ENCODE measurements at regions not wholly inside any gene's neighbourhood (a gene's known extent, or its start where the extent isn't known, plus 50 kb on each side); places are given as distances from the start of the nearest gene placed in this dataset.
"Not testable (repeated sequence)": the region's sequence is repeated elsewhere in the genome, so short reads cannot be mapped to it uniquely, and the experiment has no call there.

GRCh38 chr3:178202194-178202593 lies 334.0 kb upstream of the KCNMB2 start:
- no peak for DNase-seq

- DNase-seq = peak; percentile 88
Measured at GRCh38 chr3:178203165-178203564, 333.1 kb upstream of the KCNMB2 start.

GRCh38 chr3:178203650-178204049 lies 332.6 kb upstream of the KCNMB2 start:
- DNase-seq = peak; percentile 73

GRCh38 chr3:178205740-178206139 lies 330.5 kb upstream of the KCNMB2 start:
- DNase-seq = peak; percentile 59

GRCh38 chr3:178206521-178206920 lies 329.7 kb upstream of the KCNMB2 start:
- DNase-seq = no peak

- DNase-seq = not testable (repeated sequence)
Measured at GRCh38 chr3:178207161-178207560, 329.1 kb upstream of the KCNMB2 start.

GRCh38 chr3:178207627-178208026 lies 328.6 kb upstream of the KCNMB2 start:
- not testable (repeated sequence) for DNase-seq

GRCh38 chr3:178209116-178209515 lies 327.1 kb upstream of the KCNMB2 start:
- DNase-seq = not testable (repeated sequence)

GRCh38 chr3:178209618-178210017 lies 326.6 kb upstream of the KCNMB2 start:
- DNase-seq = not testable (repeated sequence)

GRCh38 chr3:178211086-178211485 lies 325.1 kb upstream of the KCNMB2 start:
- DNase-seq = peak; percentile 57

GRCh38 chr3:178217479-178217878 lies 318.8 kb upstream of the KCNMB2 start:
- DNase-seq = no peak

- no peak for DNase-seq
Measured at GRCh38 chr3:178218231-178218630, 318.0 kb upstream of the KCNMB2 start.

GRCh38 chr3:178219661-178220060 lies 316.6 kb upstream of the KCNMB2 start:
- DNase-seq = not testable (repeated sequence)

GRCh38 chr3:178223876-178224275 lies 312.4 kb upstream of the KCNMB2 start:
- no peak for DNase-seq

GRCh38 chr3:178226094-178226493 lies 310.1 kb upstream of the KCNMB2 start:
- DNase-seq = no peak

- no peak for DNase-seq
Measured at GRCh38 chr3:178231645-178232044, 304.6 kb upstream of the KCNMB2 start.

- no peak for DNase-seq
Measured at GRCh38 chr3:178233371-178234071, 302.7 kb upstream of the KCNMB2 start.

- DNase-seq = peak; percentile 72
Measured at GRCh38 chr3:178236555-178237277, 299.5 kb upstream of the KCNMB2 start.

- no peak for DNase-seq
Measured at GRCh38 chr3:178238179-178238578, 298.1 kb upstream of the KCNMB2 start.

GRCh38 chr3:178244733-178245709 lies 291.2 kb upstream of the KCNMB2 start:
- no peak for DNase-seq

GRCh38 chr3:178246004-178246403 lies 290.2 kb upstream of the KCNMB2 start:
- no peak for DNase-seq

GRCh38 chr3:178255315-178255714 lies 280.9 kb upstream of the KCNMB2 start:
- DNase-seq = no peak

- no peak for DNase-seq
Measured at GRCh38 chr3:178257491-178257890, 278.7 kb upstream of the KCNMB2 start.

Data from HCEC 1CT (cell line).